GM12878 (cell line): ENCODE measurements at regions not wholly inside any gene's neighbourhood (a gene's known extent, or its start where the extent isn't known, plus 50 kb on each side); places are given as distances from the start of the nearest gene placed in this dataset.

ENCODE experiments used
- ASH2L ChIP-seq: fragments of 300-600, 200-600 bp; sonication (generic); IDR thresholded peaks from 2 replicates; pipeline ENCODE4 v1.6.1; 2017; ENCODE audit warnings: low read depth, mild to moderate bottlenecking, borderline replicate concordance
- CEBPB ChIP-seq, 2 experiments: fragments of 150-350 bp in 1 of 2; IDR thresholded peaks; 2 replicates each; pipeline ENCODE4 v1.6.1; 2012 to 2014; ENCODE audit warnings: low read depth in 2 of 2, low read length in 2 of 2, borderline replicate concordance in 1 of 2, inconsistent platforms in 1 of 2
- FOXK2 ChIP-seq: fragments of 450-650 bp; IDR thresholded peaks from 2 replicates; pipeline ENCODE4 v1.6.1; 2017; ENCODE audit warnings: mild to moderate bottlenecking, moderate library complexity
- HCFC1 ChIP-seq: fragments of 150-350 bp; IDR thresholded peaks from 2 replicates; pipeline ENCODE4 v1.6.1; 2014; ENCODE audit warnings: low read length
- HDAC2 ChIP-seq: fragments of 200-600 bp; sonication (generic); IDR thresholded peaks from 2 replicates; pipeline ENCODE4 v1.6.1; 2017
- HDAC6 ChIP-seq: fragments of 200-600 bp; sonication (generic); IDR thresholded peaks from one replicate; pipeline ENCODE4 v1.8.0; 2017; ENCODE audit warnings: antibody characterized with exemption; ENCODE audit not compliant: unreplicated experiment
- IKZF2 ChIP-seq, 2 experiments: fragments of 450-650 bp; IDR thresholded peaks; 2 replicates each; pipeline ENCODE4 v1.6.1; 2017; ENCODE audit warnings: mild to moderate bottlenecking in 2 of 2, moderate library complexity in 2 of 2
- MEF2B ChIP-seq: fragments of 450-650 bp; IDR thresholded peaks from 2 replicates; pipeline ENCODE4 v1.6.1; 2018; ENCODE audit warnings: mild to moderate bottlenecking, moderate library complexity; ENCODE audit not compliant: partially characterized antibody, poor library complexity, severe bottlenecking
- MTA3 ChIP-seq: IDR thresholded peaks from 2 replicates; pipeline ENCODE4 v1.6.1; 2012; ENCODE audit warnings: low read length, inconsistent platforms, borderline replicate concordance
- PML ChIP-seq: IDR thresholded peaks from 2 replicates; pipeline ENCODE4 v1.6.1; 2012; ENCODE audit warnings: low read length, inconsistent platforms
- RB1 ChIP-seq: fragments of 450-650 bp; formaldehyde crosslinking; IDR thresholded peaks from 2 replicates; pipeline ENCODE4 v1.6.1; 2017; ENCODE audit warnings: mild to moderate bottlenecking, borderline replicate concordance
- RELA ChIP-seq: fragments of 450-650 bp; IDR thresholded peaks from 2 replicates; pipeline ENCODE4 v1.8.0; 2014; ENCODE audit warnings: borderline replicate concordance; ENCODE audit not compliant: partially characterized antibody
- TCF7 ChIP-seq: IDR thresholded peaks from 2 replicates; pipeline ENCODE4 v1.6.1; 2014; ENCODE audit warnings: antibody characterized with exemption, borderline replicate concordance
- YY1 ChIP-seq: IDR thresholded peaks from 2 replicates; pipeline ENCODE4 v1.6.1; 2011; ENCODE audit warnings: low read depth, mild to moderate bottlenecking, low read length
- ZNF622 ChIP-seq: fragments of 450-650 bp; IDR thresholded peaks from 2 replicates; pipeline ENCODE4 v1.6.1; 2017; ENCODE audit warnings: mild to moderate bottlenecking, inconsistent platforms
- TF ChIP-seq, protein P1 (sequence below): fragments of 450-650 bp; IDR thresholded peaks from 2 replicates; pipeline ENCODE4 v1.6.1; 2017; ENCODE audit warnings: antibody characterized with exemption, mild to moderate bottlenecking, moderate library complexity
- TF ChIP-seq, protein P2 (sequence below): fragments of 450-650 bp; IDR thresholded peaks from 2 replicates; pipeline ENCODE4 v1.6.1; 2017; ENCODE audit warnings: borderline replicate concordance
- TF ChIP-seq, protein P3 (sequence below): fragments of 450-650 bp; IDR thresholded peaks from 2 replicates; pipeline ENCODE4 v1.6.1; 2017; ENCODE audit warnings: mild to moderate bottlenecking, moderate library complexity
- TF ChIP-seq, protein P4 (sequence below): fragments of 450-650 bp; conservative IDR thresholded peaks from 2 replicates; pipeline ENCODE4 v1.6.1; 2017; ENCODE audit warnings: mild to moderate bottlenecking, moderate library complexity

DNA sequence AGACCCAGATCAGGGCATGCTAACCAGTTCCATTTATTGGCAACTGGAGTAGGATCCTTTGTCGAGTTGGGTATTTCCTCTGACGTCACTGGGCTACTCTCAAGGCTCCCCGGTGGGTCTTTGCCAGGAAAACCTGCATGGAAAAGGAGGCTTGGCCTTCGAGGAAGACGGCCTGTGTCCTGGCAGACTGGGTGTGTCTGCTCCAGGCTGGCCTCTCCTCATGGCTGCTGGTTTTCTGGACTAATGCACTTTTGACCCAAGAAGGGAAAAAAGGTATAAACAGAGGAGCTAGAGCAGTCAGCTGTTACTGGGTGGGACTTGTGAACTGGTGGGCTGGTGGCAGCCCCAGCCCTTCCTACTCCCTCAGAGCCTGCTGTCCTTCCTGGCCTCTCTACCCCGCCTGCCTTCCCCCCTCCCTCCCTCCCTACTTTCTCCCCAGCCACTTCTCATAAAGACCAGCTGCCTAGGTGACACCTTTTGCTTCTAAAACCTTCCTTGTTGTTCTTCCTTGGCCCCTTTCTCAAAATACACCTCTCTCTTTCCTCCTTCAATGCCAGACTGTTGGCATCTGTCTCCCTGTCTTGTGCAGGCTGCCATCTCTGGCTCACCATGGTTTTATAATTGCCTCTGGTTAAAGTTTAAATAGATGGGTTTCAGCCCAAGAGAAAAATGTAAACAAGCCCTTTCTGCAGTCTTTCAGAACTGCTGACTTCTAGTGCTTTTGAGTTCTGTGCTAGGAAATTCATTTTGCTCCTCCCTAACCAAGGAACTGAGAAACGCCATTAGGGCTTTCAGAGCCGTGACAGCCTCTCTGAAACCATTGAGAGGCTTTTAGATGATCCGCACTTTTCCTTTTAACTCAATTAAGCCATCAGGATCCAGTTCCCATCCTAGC, 101.8 kb upstream of the MKLN1 start (continued):
- TF ChIP-seq, protein P1, sequence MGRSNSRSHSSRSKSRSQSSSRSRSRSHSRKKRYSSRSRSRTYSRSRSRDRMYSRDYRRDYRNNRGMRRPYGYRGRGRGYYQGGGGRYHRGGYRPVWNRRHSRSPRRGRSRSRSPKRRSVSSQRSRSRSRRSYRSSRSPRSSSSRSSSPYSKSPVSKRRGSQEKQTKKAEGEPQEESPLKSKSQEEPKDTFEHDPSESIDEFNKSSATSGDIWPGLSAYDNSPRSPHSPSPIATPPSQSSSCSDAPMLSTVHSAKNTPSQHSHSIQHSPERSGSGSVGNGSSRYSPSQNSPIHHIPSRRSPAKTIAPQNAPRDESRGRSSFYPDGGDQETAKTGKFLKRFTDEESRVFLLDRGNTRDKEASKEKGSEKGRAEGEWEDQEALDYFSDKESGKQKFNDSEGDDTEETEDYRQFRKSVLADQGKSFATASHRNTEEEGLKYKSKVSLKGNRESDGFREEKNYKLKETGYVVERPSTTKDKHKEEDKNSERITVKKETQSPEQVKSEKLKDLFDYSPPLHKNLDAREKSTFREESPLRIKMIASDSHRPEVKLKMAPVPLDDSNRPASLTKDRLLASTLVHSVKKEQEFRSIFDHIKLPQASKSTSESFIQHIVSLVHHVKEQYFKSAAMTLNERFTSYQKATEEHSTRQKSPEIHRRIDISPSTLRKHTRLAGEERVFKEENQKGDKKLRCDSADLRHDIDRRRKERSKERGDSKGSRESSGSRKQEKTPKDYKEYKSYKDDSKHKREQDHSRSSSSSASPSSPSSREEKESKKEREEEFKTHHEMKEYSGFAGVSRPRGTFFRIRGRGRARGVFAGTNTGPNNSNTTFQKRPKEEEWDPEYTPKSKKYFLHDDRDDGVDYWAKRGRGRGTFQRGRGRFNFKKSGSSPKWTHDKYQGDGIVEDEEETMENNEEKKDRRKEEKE: no peak
- TF ChIP-seq MEF2B (no peak), TCF7 (no peak), MTA3 (no peak), HDAC6 (no peak), IKZF2 (IDR thresholded peaks at IDR 0.05) (0 out of 4 replicates have a peak, but pooled peaks of 1 of the 2 experiments have one; percentile 4), HDAC2 (no peak), CEBPB (IDR thresholded peaks at IDR 0.05; ENCODE audit: borderline replicate concordance in 1 of 2, low read depth in 2 of 2, low read length in 2 of 2) (no peak), RB1 (no peak), ASH2L (no peak), FOXK2 (peak; percentile 67; the same call in 1 of the 2 replicates), RELA (no peak), YY1 (no peak), HCFC1 (no peak), ZNF622 (no peak), PML (no peak)
- TF ChIP-seq, protein P2, sequence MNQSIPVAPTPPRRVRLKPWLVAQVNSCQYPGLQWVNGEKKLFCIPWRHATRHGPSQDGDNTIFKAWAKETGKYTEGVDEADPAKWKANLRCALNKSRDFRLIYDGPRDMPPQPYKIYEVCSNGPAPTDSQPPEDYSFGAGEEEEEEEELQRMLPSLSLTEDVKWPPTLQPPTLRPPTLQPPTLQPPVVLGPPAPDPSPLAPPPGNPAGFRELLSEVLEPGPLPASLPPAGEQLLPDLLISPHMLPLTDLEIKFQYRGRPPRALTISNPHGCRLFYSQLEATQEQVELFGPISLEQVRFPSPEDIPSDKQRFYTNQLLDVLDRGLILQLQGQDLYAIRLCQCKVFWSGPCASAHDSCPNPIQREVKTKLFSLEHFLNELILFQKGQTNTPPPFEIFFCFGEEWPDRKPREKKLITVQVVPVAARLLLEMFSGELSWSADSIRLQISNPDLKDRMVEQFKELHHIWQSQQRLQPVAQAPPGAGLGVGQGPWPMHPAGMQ: no peak
- TF ChIP-seq, protein P3, sequence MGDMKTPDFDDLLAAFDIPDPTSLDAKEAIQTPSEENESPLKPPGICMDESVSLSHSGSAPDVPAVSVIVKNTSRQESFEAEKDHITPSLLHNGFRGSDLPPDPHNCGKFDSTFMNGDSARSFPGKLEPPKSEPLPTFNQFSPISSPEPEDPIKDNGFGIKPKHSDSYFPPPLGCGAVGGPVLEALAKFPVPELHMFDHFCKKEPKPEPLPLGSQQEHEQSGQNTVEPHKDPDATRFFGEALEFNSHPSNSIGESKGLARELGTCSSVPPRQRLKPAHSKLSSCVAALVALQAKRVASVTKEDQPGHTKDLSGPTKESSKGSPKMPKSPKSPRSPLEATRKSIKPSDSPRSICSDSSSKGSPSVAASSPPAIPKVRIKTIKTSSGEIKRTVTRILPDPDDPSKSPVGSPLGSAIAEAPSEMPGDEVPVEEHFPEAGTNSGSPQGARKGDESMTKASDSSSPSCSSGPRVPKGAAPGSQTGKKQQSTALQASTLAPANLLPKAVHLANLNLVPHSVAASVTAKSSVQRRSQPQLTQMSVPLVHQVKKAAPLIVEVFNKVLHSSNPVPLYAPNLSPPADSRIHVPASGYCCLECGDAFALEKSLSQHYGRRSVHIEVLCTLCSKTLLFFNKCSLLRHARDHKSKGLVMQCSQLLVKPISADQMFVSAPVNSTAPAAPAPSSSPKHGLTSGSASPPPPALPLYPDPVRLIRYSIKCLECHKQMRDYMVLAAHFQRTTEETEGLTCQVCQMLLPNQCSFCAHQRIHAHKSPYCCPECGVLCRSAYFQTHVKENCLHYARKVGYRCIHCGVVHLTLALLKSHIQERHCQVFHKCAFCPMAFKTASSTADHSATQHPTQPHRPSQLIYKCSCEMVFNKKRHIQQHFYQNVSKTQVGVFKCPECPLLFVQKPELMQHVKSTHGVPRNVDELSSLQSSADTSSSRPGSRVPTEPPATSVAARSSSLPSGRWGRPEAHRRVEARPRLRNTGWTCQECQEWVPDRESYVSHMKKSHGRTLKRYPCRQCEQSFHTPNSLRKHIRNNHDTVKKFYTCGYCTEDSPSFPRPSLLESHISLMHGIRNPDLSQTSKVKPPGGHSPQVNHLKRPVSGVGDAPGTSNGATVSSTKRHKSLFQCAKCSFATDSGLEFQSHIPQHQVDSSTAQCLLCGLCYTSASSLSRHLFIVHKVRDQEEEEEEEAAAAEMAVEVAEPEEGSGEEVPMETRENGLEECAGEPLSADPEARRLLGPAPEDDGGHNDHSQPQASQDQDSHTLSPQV: no peak
- TF ChIP-seq, protein P4, sequence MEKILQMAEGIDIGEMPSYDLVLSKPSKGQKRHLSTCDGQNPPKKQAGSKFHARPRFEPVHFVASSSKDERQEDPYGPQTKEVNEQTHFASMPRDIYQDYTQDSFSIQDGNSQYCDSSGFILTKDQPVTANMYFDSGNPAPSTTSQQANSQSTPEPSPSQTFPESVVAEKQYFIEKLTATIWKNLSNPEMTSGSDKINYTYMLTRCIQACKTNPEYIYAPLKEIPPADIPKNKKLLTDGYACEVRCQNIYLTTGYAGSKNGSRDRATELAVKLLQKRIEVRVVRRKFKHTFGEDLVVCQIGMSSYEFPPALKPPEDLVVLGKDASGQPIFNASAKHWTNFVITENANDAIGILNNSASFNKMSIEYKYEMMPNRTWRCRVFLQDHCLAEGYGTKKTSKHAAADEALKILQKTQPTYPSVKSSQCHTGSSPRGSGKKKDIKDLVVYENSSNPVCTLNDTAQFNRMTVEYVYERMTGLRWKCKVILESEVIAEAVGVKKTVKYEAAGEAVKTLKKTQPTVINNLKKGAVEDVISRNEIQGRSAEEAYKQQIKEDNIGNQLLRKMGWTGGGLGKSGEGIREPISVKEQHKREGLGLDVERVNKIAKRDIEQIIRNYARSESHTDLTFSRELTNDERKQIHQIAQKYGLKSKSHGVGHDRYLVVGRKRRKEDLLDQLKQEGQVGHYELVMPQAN: 0 out of 2 replicates have a peak, but pooled peaks have one; percentile 16
- TF ChIP-seq, all 136 proteins: peak for 4
